HG02588 (cell line): ENCODE measurements at regions not wholly inside any gene's neighbourhood (a gene's known extent, or its start where the extent isn't known, plus 50 kb on each side); places are given as distances from the start of the nearest gene placed in this dataset.
"Not testable (repeated sequence)": the region's sequence is repeated elsewhere in the genome, so short reads cannot be mapped to it uniquely, and the experiment has no call there.

Experiments used
- ATAC-seq: cut with Tn5 transposase; IDR thresholded peaks from one replicate; pipeline ENCODE4 v1.9.1; 2021; ENCODE audit warnings: mild to moderate bottlenecking, moderate library complexity; ENCODE audit not compliant: unreplicated experiment

GRCh38 chr22:22697377-22698117, 53.1 kb downstream of the GGTLC2 start:
- ATAC-seq = no peak

- no peak for ATAC-seq
Observed at GRCh38 chr22:22698263-22698750, 53.9 kb downstream of the GGTLC2 start.

DNA sequence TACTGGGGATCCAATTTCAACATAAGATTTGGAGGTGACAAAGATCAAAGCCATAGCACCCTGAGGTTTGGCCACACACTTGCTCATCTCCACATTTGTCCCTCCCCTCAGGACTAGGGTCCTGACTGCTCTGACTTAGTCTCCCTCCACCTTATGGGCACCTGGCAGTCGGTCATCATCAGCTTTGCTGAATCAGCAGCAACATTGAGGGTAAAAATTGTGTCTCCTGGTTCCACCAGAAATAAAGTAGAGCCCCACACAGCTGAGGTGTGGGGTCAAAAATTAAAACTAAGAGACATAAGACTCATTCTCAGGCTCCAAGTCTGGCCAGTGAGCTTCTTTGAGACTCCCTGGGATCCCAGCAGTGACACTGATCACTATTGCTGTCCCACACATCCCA, 56.2 kb downstream of the GGTLC2 start:
- no peak for ATAC-seq

- ATAC-seq = not testable (repeated sequence)
Observed at GRCh38 chr22:22701557-22701956, 57.1 kb downstream of the GGTLC2 start.

DNA sequence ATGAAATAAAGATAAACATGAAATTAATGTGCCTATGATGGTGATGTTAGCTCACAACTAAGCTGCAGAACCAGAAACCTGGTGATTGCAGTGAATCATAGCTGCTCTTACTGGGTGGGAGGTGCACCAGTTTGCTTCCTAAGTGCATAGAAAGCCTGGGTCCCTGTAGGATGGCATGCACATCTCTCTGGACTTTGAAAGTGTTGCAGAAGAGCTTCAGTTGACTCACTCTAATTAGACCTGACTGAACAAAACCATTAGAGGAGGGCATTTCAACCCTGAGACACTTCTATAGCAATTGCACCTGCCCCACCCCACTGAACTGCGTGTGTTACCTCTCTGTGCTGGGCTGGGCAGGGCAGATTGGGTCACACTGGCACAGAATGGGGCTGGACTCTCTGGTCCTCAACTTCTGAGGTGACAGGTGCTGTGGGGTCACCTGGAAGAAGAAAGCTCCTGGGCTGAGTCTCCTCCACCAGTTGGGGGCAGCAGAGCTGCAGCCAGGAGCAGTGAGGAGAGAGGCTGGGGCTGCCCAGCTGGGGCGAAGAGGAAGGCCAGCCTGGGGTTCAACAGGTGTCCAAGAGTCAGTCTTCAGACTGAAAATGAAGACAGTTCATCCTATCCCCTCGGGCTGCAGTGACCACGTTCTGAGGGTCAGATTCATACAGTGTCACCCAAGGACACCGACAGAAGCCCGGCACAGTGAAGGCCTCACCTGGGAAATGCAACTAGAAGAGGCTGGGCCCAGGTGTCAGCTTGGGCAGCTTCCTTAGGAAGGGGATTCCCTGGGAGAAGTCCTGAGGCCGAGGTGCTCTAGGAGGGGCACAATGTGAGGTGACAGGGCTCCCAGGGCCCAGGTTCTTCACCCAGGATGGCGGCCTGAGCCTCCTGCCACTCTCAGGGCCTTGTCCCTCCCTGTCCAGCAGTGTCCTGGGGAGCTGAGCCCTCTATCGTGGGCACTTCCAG, 58.1 kb downstream of the GGTLC2 start:
- no peak for ATAC-seq

DNA sequence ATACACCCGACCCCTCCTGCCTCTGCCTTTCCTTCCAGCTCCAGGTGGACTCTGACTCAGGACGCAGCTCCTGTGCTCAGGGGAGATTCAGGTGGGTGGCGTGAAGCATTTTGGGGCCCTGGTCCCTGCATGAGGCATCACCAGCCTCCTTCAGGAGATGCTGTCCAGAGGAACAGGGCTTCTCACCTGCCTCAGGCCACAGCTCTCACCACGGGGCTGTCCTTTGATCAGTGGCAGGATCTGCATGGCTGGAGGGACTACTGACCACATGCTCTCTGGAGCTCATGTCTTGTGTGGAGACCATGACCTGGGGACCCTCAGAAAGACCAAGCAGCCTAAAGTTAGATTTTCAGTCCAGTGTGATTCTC, 58.8 kb downstream of the GGTLC2 start:
- no peak for ATAC-seq

DNA sequence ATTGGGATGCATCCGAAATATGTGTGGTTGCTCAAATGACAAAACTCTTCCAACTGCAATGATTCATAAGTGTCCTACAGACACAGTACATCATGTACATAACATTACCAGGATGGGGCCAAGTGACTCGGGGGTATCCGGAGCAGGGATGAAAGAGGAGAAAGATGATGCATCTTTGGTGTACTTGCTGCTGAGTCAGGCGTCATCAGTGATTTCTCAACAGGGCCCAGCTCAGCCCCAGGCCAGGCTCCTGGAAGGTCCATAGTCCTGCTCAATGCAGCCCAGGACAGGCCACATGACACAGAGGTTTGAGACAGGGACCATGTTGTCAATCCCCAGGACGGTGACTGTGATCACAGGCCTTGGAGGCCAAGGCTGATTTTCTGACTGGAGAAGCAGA, 59.3 kb downstream of the GGTLC2 start:
- ATAC-seq = no peak

GRCh38 chr22:22704156-22704946, 59.9 kb downstream of the GGTLC2 start:
- ATAC-seq = no peak

GRCh38 chr22:22705328-22706100, 61.1 kb downstream of the GGTLC2 start:
- ATAC-seq = no peak

- ATAC-seq = no peak
Observed at GRCh38 chr22:22706253-22706915, 62.0 kb downstream of the GGTLC2 start.

GRCh38 chr22:22709719-22710445, 65.5 kb downstream of the GGTLC2 start:
- ATAC-seq = no peak

DNA sequence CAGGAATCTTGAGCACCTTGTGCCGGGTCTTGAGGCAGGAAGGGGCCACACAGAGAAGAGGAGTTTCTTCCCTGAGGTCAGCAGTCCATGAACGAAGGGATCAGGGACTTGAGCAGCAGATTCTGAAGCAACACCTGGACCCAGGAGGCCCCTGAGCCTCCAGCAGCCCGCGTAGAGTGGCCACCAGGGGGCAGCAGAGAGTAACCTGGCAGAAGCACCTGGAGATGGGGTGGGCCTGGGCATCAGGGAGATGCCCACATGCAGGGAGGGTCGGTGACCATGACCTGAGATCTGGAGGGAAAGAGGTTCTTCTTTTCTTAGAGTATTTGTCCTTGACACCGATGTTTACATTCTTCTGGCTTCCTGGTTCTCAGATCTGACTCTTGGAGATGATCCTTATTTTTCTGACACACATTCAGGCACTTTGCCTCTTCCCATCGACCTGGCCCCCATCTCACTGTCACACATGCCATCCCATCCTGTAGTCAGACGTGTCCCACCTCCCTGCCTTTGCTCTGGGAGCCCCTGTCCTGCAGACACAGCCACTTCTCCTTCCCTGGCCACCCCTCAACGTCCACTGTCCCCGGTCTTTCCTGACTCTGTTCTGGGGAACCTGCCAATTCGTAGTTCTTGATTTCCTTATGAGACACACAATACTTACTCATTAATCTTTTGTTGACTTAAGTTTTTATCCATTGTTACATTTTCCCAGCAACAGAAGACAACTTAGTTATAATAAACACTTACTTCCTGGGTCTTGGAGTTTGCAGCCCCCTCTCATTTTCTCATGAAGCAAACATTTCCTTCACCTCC, 66.5 kb downstream of the GGTLC2 start:
- no peak for ATAC-seq

DNA sequence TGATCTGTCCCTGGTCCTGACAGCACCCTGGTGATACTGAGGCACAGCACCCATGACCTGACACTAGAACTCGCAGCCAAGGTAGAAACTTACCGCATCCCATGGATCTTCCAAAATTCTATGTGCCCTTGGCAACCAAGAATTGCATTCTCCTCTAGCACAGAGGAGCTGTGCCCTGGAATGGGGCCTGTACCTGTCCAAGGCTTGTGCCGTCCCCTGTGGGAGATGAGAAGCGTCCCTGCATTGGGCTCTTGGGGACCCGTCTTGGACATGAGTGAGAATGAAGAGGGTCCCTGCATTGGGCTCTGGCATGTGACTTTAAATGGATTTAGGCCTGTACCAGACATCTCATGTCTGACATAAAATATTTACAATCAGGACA, 67.1 kb downstream of the GGTLC2 start:
- ATAC-seq = no peak

GRCh38 chr22:22712092-22712658, 67.8 kb downstream of the GGTLC2 start:
- no peak for ATAC-seq

GRCh38 chr22:22712666-22713365, 68.4 kb downstream of the GGTLC2 start:
- ATAC-seq = no peak

- no peak for ATAC-seq
Observed at GRCh38 chr22:22713416-22713815, 69.0 kb downstream of the GGTLC2 start.

DNA sequence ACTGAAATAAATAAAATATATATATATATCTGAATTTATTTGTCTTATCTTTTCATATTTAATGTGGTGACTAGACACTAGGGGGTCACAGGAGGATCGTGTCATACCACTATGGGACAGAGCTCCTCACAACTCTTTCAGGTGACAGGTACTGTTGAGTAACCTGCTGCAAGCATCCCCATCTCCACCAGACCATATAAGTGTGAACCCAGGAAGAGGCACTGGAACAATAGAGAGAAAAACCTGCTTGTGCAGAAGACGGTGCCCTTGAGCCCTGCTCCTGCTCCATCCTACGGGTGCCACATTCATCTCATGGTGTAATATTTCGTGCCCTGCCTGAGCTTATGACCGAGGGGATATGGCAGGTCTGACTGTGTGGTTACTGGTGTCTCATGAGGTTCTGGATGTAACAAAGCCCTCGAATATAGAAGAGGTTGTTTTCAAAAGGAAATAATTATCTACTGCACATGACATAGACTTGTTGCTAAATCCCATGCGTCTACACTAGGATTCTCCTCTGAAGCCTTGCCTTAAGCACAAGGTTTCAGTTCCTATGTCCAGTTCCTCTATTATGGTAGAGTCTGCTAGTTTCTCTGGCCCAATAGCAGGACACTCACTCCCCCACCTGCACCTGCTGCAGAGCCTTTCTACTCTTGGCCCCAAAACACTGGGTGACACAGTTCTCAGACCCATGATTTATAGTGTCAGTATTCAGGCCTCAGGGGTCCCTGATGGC, 70.4 kb downstream of the GGTLC2 start:
- ATAC-seq = peak; percentile 71
